Chondrocyte (in vitro differentiated cells): ENCODE measurements at regions not wholly inside any gene's neighbourhood (a gene's known extent, or its start where the extent isn't known, plus 50 kb on each side); places are given as distances from the start of the nearest gene placed in this dataset.

Source experiments
- DNase-seq: peaks from one replicate; pipeline ENCODE4 v3.0.0; 2021; ENCODE audit warnings: mixed read lengths, low spot score
- H3K27ac Mint-ChIP-seq: one replicate; pipeline ENCODE4 v1.8.0; 2021; ENCODE audit warnings: mild to moderate bottlenecking, moderate library complexity, mixed read lengths; ENCODE audit not compliant: unreplicated experiment
- H3K27me3 Mint-ChIP-seq: 2 replicates; pipeline ENCODE4 v1.8.0; 2021; ENCODE audit warnings: low read depth, mixed read lengths
- H3K36me3 Mint-ChIP-seq: 2 replicates; pipeline ENCODE4 v1.8.0; 2021; ENCODE audit warnings: low read depth, mixed read lengths
- H3K4me1 Mint-ChIP-seq: 2 replicates; pipeline ENCODE4 v1.8.0; 2021; ENCODE audit warnings: low read depth, mild to moderate bottlenecking, mixed read lengths
- H3K4me3 Mint-ChIP-seq: one replicate; pipeline ENCODE4 v1.8.0; 2021; ENCODE audit warnings: mild to moderate bottlenecking, moderate library complexity, mixed read lengths; ENCODE audit not compliant: unreplicated experiment
- H3K9me3 Mint-ChIP-seq: 2 replicates; pipeline ENCODE4 v1.8.0; 2021; ENCODE audit warnings: low read depth, mixed read lengths
- CTCF ChIP-seq: fragments of 200-600 bp; sonication (generic); IDR thresholded peaks from 2 replicates; pipeline ENCODE4 v1.5.0; 2021; ENCODE audit warnings: antibody characterized with exemption, mild to moderate bottlenecking, moderate library complexity

GRCh38 chr5:121489972-121490371 is 361.7 kb upstream of the FTMT start:
- Mint-ChIP-seq H3K27ac (no peak overlapping the region), H3K4me3 (no peak overlapping the region), H3K27me3 (peaks cover 6% of the 10 kb centered on the region), H3K9me3 (no peaks in the 10 kb centered on the region), H3K4me1 (no peaks in the 10 kb centered on the region), H3K36me3 (no peaks in the 10 kb centered on the region)
- DNase-seq, result no peak
- no peak for TF ChIP-seq CTCF

GRCh38 chr5:121497176-121497575 is 354.5 kb upstream of the FTMT start:
- no peak for TF ChIP-seq CTCF
- Mint-ChIP-seq H3K36me3 (no peaks in the 10 kb centered on the region), H3K4me1 (no peaks in the 10 kb centered on the region), H3K4me3 (no peak overlapping the region), H3K9me3 (no peaks in the 10 kb centered on the region), H3K27ac (no peak overlapping the region), H3K27me3 (no peaks in the 10 kb centered on the region)
- no peak for DNase-seq

GRCh38 chr5:121500310-121500709 is 351.4 kb upstream of the FTMT start:
- Mint-ChIP-seq H3K36me3 (no peaks in the 10 kb centered on the region), H3K4me3 (no peak overlapping the region), H3K27me3 (no peaks in the 10 kb centered on the region), H3K4me1 (peaks cover 5% of the 10 kb centered on the region), H3K27ac (no peak overlapping the region), H3K9me3 (no peaks in the 10 kb centered on the region)
- TF ChIP-seq CTCF, result no peak
- DNase-seq, result no peak

- no peak overlapping the region for H3K27ac Mint-ChIP-seq
- H3K9me3 Mint-ChIP-seq, result no peaks in the 10 kb centered on the region
- H3K27me3 Mint-ChIP-seq, result no peaks in the 10 kb centered on the region
- no peak overlapping the region for H3K4me3 Mint-ChIP-seq
- no peak for TF ChIP-seq CTCF
- DNase-seq, result no peak
- H3K36me3 Mint-ChIP-seq, result no peaks in the 10 kb centered on the region
- H3K4me1 Mint-ChIP-seq, result peaks cover 5% of the 10 kb centered on the region
Observed at GRCh38 chr5:121503111-121503840, 348.4 kb upstream of the FTMT start.

- no peaks in the 10 kb centered on the region for H3K27me3 Mint-ChIP-seq
- H3K9me3 Mint-ChIP-seq, result no peaks in the 10 kb centered on the region
- DNase-seq, result no peak
- H3K4me3 Mint-ChIP-seq, result no peak overlapping the region
- H3K4me1 Mint-ChIP-seq, result peaks cover 3% of the 10 kb centered on the region
- no peak for TF ChIP-seq CTCF
- H3K27ac Mint-ChIP-seq, result no peak overlapping the region
- H3K36me3 Mint-ChIP-seq, result no peaks in the 10 kb centered on the region
Observed at GRCh38 chr5:121516997-121517396, 334.7 kb upstream of the FTMT start.
